GM04503 (cell line): ENCODE measurements at regions not wholly inside any gene's neighbourhood (a gene's known extent, or its start where the extent isn't known, plus 50 kb on each side); places are given as distances from the start of the nearest gene placed in this dataset.
A peak's percentile ranks its signal among the peaks of the same experiment; 100 is the strongest.
"Not testable (repeated sequence)": the region's sequence is repeated elsewhere in the genome, so short reads cannot be mapped to it uniquely, and the experiment has no call there.

Source experiments
- DNase-seq: peaks from one replicate; pipeline ENCODE4 v3.0.0-alpha.2; 2012; ENCODE audit warnings: low read depth

DNA sequence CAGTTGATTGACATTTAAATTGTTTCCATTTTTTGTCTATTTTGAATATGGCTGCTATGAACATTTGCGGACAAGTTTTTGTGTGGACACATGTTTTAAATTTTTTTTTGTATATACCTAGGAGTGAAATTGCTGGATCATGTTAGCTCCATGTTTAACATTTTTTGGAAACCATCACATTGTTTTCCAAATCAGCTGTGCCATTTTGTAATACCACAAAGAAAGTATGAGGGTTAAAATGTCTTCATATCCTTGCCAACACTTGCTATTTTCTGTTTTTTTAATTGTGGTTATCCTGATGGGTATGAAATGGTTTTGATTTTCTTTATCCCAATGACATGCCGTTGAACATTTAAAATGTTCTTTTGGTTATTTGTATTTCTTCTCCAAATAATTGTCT is 52.1 kb downstream of the CARTPT start:
- no peak for DNase-seq

- no peak for DNase-seq
These were observed 59.7 kb downstream of the CARTPT start for GRCh38 chr5:71778678-71779276.

- no peak for DNase-seq
These were observed 61.5 kb downstream of the CARTPT start for GRCh38 chr5:71780597-71780996.

- DNase-seq = no peak
These were observed 63.3 kb downstream of the CARTPT start for GRCh38 chr5:71782393-71782770.

DNA sequence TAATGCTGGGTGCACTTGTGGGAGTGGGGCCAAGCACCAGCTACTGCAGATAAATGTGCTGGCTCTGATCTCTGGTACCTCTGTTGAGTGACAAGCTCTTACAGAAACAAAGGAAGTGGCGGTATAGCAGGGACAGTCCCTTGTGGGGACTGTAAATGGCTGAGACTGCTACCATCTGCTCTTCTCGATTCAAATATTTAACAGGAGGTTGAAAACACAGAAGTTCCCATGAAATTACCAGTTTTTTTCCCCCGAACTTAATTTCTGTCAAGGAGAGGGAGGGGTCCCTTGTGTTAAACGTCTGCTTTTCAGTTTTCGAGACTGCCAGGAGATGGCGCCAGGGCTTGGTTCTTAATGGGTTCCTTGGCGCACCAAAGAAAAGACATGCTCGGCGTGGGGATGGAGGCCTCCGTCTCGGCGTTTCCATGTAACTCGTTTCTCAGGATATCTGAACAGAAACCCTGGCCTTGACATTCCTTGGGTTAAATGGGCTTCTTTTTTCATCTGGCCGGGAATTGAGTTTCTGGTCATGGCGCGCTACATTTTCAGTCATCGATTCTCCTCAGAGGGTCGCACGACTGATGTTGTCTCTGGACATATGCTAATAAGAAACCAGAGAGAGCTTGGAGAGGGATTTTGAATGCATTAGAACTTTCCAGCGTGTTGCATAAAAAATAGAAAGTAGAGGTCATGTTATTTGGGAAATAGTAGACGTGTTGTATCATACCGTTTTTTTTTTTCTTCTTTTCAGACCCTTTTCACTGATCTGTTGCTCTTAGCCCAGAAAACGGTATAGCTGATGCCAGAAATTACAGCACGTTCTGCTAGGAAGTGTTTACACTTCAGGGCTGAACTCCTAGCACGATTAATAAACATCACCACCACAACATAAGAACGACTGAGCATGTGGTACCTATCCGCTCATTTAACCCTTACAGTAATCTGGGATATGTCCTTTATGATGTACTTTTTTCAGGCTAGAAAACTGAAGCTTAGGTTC is 64.0 kb downstream of the CARTPT start:
- peak; percentile 26 for DNase-seq

GRCh38 chr5:71783891-71784290 is 64.8 kb downstream of the CARTPT start:
- DNase-seq = no peak

DNA sequence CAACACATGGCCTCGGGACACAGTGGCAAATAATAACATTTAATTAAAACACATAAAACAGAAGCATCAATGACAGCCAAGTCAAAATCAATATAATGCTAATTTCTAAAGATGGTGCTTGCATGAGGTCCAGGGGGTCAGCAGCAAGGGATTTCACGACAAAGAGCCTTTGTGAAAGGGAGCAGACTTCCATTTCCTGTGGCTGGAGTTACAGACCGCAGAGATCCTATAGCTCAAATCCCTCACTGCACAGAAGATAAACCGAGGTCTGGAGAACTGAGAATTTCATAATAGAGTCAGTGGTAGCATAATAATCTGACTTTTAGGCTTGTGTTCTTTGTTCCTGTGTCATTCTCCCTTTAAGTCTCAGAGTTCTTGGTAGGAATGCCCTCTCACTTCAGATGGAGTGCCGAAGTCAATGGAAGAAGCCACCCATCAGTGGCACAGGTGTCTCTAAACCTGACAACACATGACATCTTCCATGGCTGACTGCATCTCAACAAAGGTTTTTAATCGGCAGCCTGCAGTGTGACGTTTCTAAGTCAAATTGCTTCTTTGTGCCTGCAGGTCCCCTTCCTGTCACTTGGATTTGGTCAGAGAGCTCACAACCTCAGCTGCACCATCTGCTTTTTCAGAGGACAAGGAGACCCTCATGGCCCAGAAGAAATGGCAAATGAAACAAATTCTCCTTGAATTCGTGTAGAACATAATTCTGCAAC is 67.4 kb downstream of the CARTPT start:
- no peak for DNase-seq

DNA sequence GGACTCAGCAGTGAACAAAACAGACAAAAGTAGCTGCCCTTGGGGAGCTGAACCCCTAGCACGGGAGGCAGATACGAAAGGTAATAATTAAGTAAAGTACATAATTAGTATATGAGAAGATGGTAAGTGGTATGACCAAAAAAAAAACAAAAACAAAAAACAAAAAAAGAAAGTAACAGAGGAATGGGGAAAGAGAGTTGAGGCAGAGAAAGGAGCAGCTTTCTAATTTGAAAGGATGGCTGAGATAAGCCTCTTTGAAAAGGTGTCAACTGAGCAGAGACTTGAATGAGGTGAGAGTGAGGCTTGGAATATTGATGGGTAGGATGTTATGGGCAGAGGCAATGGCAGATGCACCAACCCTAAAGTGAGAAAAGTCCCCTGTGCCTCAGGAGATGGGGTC is 69.7 kb downstream of the CARTPT start:
- DNase-seq = no peak

DNA sequence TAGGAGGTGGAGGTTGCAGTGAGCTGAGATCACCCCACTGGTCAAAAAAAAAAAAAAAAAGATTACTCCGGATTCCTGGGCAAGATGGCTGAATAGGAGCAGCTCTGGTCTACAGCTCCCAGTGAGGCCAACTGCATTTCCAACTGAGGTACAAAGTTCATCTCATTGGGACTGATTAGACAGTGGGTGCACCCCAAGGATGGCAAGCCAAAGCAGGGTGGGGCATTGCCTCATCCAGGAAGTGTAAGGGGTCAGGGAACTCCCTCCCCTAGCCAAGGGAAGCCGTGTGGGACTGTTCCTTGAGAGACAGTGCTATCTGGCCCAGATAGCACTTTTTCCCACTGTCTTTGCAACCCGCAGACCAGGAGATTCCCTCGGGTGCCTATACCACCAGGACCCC is 70.7 kb downstream of the CARTPT start:
- no peak for DNase-seq

DNA sequence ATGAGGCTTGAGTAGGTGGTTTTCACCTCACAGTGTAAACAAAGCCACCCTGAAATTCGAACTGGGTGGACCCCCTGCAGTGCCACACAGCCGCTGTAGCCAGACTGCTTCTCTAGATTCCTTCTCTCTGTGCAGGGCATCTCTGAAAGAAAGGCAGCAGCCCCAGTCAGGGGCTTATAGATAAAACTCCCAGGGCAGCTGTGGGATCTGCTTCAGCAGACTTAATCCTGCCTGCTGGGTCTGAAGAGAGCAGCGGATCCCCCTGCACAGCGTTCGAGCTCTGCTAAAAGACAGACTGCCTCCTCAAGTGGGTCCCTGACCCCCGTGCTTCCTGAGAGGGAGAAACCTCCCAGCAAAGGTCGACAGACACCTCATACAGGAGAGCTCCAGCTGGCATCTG is 71.4 kb downstream of the CARTPT start:
- no peak for DNase-seq

- not testable (repeated sequence) for DNase-seq
These were observed 73.0 kb downstream of the CARTPT start for GRCh38 chr5:71792041-71792440.

DNA sequence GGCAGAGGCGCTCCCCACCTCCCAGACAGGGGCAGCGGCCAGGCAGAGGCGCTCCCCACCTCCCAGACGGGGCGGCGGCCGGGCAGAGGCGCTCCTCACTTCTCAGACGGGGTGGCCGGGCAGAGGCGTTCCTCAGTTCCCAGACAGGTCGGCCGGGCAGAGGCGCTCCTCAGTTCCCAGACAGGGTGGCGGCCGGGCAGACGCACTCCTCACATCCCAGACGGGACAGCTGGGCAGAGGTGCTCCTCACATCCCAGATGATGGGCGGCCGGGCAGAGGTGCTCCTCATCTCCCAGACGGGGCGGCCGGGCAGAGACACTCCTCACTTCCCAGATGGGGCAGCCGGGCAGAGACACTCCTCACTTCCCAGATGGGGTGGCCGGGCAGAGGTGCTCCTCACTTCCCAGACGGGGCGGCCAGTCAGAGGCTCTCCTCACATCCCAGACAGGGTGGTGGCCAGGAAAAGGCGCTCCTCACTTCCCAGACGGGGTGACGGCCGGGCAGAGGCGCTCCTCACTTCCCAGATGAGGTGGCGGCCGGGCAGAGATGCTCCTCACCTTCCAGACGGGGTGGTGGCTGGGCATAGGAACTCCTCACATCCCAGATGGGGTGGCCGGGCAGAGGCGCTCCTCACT is 75.1 kb downstream of the CARTPT start:
- no peak for DNase-seq

GRCh38 chr5:71802673-71803072 is 83.6 kb downstream of the CARTPT start:
- no peak for DNase-seq

DNA sequence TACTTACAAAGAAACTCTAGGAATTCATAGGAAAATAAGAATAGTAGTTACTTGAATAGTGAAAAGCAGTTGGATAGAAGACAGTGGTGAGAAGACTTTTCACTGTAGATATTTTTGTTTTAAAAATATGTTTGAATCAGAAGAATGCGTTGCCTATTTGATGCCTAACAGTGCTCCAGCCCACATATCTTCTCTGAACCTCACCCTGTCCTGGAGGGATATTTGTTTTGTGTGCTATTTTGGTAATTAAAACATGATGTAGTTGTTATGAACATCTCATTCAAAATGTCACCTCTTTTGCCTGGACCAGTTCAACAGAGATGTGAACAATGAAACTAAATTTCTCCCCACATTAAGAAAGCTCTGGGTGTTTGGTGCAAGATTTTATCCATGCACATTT is 87.6 kb downstream of the CARTPT start:
- no peak for DNase-seq

DNA sequence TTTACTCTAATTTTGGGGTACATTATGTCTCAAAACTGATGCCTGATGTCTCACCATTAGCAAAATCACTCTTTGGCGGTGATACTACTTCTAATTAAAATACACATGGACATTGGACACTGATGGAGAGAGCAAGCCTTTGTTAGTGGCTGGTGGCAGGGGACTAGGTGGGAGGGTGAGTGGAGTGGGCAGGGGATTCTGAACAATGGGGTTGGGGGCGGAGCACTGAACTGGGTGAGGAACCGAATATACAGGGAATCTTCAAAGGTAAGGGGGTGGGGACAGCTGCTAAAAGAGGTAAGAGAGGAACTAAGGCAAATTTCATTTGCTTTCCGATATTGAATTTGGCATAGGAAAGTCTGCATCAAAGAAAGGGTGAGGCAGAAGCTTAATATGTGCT is 88.8 kb downstream of the CARTPT start:
- DNase-seq = no peak

GRCh38 chr5:71809446-71809845 is 90.4 kb downstream of the CARTPT start:
- DNase-seq = no peak

GRCh38 chr5:71810023-71810422 is 90.9 kb downstream of the CARTPT start:
- no peak for DNase-seq

DNA sequence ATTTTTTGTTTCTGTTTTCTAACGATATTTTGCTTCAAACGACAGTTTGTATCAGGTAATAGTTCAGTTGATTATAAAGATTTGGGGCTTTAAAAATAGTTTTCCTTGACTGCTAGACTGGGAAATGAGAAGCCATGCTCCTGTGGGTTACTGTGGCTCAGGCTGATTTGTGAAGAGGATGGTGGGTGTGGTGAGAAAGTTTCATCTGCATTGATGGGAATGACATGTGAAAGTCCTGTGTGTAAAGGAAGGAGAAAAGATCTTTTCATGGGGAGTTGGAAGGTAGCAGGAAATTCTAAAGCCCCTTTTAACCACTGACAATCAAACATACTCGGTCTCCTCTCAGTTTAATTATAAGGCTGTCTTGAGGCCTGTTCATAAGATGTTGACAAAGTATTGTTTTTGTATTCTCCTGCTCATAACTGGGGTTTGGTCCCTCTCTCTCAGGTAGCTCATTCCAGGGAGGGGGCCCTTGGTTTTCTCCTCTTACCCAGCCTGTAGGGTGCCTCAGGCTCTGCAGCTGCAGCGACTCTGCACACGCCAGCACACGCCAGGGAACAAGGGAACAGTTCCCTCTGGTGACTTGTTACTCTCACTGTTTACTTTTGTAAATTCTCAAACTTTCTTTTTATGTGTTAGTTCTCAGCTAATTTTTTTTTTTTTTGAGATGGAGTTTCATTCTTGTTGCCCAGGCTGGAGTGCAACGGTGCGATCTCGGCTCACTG is 91.6 kb downstream of the CARTPT start:
- no peak for DNase-seq

GRCh38 chr5:71811779-71812178 is 92.7 kb downstream of the CARTPT start:
- DNase-seq = no peak

DNA sequence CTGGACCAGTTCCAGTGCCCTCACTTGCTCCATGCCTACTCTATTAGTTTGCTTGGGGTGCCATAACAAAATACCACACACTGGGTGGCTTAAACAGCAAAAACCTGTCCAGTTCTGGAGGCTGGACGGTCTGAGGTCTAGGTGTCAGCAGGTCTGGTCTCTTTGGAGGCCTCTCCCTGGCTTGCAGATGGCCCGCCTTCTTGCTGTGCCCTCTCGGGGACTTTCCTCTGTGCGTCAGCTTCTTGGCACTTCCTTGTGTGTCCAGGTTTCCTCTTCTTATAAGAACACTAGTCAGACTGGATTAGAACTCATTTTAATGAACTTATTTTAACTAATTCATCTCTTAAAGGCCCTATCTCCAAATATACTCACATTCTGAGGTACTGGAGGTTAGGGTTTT is 97.2 kb downstream of the CARTPT start:
- DNase-seq = no peak

- DNase-seq = no peak
These were observed 98.8 kb downstream of the CARTPT start for GRCh38 chr5:71817891-71818290.

GRCh38 chr5:71821029-71821428 is 102.0 kb downstream of the CARTPT start:
- no peak for DNase-seq
